ENCODE measurements at regions not wholly inside any gene's neighbourhood (a gene's known extent, or its start where the extent isn't known, plus 50 kb on each side); places are given as distances from the start of the nearest gene placed in this dataset.

DNA sequence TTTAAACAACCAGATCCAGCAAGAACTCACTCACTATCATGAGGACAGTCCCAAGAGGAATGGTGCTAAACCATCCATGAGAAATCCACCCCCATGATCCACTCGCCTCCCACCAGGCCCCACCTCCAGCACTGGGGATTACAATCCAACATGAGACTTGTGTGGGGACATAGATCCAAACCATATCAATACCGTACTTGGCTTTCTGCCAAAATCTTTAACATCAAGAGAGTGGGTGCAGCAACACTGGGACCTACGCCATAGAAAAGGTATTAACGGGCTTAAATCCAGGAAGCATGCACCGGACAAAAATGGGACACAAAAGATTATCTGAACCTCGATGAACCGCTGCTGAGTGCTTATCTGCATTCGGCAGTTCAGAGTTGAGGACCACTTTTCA is 322.3 kb upstream of the ARID1B start:
- TF ChIP-seq EZH2phosphoT487 (IDR thresholded peaks at IDR 0.05; ENCODE audit: low read length) (no peak), EZH2 (optimal IDR thresholded peaks at IDR 0.05; ENCODE audit: low read depth, low read length) (no peak)
- TF ChIP-seq, protein P1, sequence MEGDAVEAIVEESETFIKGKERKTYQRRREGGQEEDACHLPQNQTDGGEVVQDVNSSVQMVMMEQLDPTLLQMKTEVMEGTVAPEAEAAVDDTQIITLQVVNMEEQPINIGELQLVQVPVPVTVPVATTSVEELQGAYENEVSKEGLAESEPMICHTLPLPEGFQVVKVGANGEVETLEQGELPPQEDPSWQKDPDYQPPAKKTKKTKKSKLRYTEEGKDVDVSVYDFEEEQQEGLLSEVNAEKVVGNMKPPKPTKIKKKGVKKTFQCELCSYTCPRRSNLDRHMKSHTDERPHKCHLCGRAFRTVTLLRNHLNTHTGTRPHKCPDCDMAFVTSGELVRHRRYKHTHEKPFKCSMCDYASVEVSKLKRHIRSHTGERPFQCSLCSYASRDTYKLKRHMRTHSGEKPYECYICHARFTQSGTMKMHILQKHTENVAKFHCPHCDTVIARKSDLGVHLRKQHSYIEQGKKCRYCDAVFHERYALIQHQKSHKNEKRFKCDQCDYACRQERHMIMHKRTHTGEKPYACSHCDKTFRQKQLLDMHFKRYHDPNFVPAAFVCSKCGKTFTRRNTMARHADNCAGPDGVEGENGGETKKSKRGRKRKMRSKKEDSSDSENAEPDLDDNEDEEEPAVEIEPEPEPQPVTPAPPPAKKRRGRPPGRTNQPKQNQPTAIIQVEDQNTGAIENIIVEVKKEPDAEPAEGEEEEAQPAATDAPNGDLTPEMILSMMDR (IDR thresholded peaks at IDR 0.05; ENCODE audit: low read length) = no peak

DNA sequence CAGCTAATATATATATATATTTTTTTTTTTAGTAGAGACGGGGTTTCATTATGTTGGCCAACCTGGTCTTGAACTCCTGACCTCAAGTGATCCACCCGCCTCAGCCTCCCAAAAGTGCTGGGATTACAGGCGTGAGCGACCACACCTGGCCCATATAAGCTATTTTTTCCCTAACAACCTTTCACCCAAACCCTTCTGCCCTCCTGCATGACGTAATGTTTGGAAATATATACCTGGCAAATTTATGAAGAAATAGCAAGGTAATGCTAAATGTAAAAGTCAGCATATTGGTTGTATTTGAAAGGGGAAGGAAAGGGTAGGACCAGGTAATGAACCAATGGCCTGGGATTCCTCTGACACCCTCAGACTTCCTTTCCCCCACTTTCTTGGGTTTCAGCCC is 325.5 kb upstream of the ARID1B start:
- no peak overlapping the region for H3K4me3 ChIP-seq (ENCODE audit: low read length)
- H3K9me3 ChIP-seq (replicated peaks; ENCODE audit: insufficient read depth, low read length) = no peaks in the 10 kb centered on the region
- no peaks in the 10 kb centered on the region for H4K20me1 ChIP-seq (ENCODE audit: insufficient read depth, low read length)
- no peaks in the 10 kb centered on the region for H3K27me3 ChIP-seq (replicated peaks; ENCODE audit: insufficient read depth, low read length)
- no peak overlapping the region for H2AFZ ChIP-seq (ENCODE audit: low read length)
- no peaks in the 10 kb centered on the region for H3K79me2 ChIP-seq (ENCODE audit: low read length)
- no peak overlapping the region for H3K4me2 ChIP-seq (ENCODE audit: low read depth, low read length)
- H3K9ac ChIP-seq (ENCODE audit: low read length) = no peak overlapping the region
- no peak for TF ChIP-seq EZH2phosphoT487 (IDR thresholded peaks at IDR 0.05; ENCODE audit: low read length)
- no peaks in the 10 kb centered on the region for H3K36me3 ChIP-seq (replicated peaks; ENCODE audit: insufficient read depth, low read length)
- no peak overlapping the region for H3K27ac ChIP-seq (ENCODE audit: low read length)
- no peaks in the 10 kb centered on the region for H3K4me1 ChIP-seq (ENCODE audit: low read length)
- no peaks in the 10 kb centered on the region for H3K9me2 ChIP-seq (replicated peaks; ENCODE audit: insufficient read depth, low read length)
- DNase-seq = peak; percentile 7
- no peaks in the 10 kb centered on the region for H3F3A ChIP-seq (ENCODE audit: insufficient read depth, low read length)

More for the DNA sequence above, 322.3 kb upstream of the ARID1B start:
- DNase-seq = no peak
- no peaks in the 10 kb centered on the region for H3K9me3 ChIP-seq (replicated peaks; ENCODE audit: insufficient read depth, low read length)
- H2AFZ ChIP-seq (ENCODE audit: low read length) = no peak overlapping the region
- no peaks in the 10 kb centered on the region for H3K36me3 ChIP-seq (replicated peaks; ENCODE audit: insufficient read depth, low read length)
- H3K4me2 ChIP-seq (ENCODE audit: low read depth, low read length) = no peak overlapping the region
- H3K4me1 ChIP-seq (ENCODE audit: low read length) = no peaks in the 10 kb centered on the region
- no peak overlapping the region for H3K4me3 ChIP-seq (ENCODE audit: low read length)
- no peaks in the 10 kb centered on the region for H4K20me1 ChIP-seq (ENCODE audit: insufficient read depth, low read length)
- no peak overlapping the region for H3K9ac ChIP-seq (ENCODE audit: low read length)
- no peaks in the 10 kb centered on the region for H3F3A ChIP-seq (ENCODE audit: insufficient read depth, low read length)
- H3K27ac ChIP-seq (ENCODE audit: low read length) = no peak overlapping the region
- no peaks in the 10 kb centered on the region for H3K9me2 ChIP-seq (replicated peaks; ENCODE audit: insufficient read depth, low read length)
- no peaks in the 10 kb centered on the region for H3K79me2 ChIP-seq (ENCODE audit: low read length)
- no peaks in the 10 kb centered on the region for H3K27me3 ChIP-seq (replicated peaks; ENCODE audit: insufficient read depth, low read length)

DNA sequence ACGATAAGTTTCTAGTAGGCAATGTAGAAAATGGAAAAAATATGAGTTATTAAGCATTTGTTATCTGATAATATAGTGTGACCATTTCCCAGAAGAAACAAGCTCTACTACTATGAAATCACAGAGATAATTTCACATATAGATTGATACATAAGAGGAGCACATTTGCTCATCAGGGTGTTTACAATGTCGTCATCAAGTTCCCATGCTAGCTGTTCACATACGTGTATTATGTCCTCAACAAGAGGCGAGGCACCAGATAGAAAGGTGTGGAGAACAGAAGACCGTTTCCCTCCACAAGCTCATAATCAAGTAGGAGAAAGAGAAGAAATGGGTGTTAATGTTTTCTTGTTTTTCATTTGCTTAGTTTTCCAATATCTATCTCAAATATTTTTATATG is 326.1 kb upstream of the ARID1B start:
- no peak overlapping the region for H3K4me2 ChIP-seq (ENCODE audit: low read depth, low read length)
- no peaks in the 10 kb centered on the region for H3K9me3 ChIP-seq (replicated peaks; ENCODE audit: insufficient read depth, low read length)
- no peak overlapping the region for H3K9ac ChIP-seq (ENCODE audit: low read length)
- H4K20me1 ChIP-seq (ENCODE audit: insufficient read depth, low read length) = no peaks in the 10 kb centered on the region
- H2AFZ ChIP-seq (ENCODE audit: low read length) = no peak overlapping the region
- TF ChIP-seq, protein P1 (IDR thresholded peaks at IDR 0.05; ENCODE audit: low read length) = no peak
- TF ChIP-seq EZH2 (optimal IDR thresholded peaks at IDR 0.05; ENCODE audit: low read depth, low read length) (no peak), EZH2phosphoT487 (IDR thresholded peaks at IDR 0.05; ENCODE audit: low read length) (no peak)
- H3K79me2 ChIP-seq (ENCODE audit: low read length) = no peaks in the 10 kb centered on the region
- H3K27ac ChIP-seq (ENCODE audit: low read length) = no peak overlapping the region
- H3K4me3 ChIP-seq (ENCODE audit: low read length) = no peak overlapping the region
- no peaks in the 10 kb centered on the region for H3K4me1 ChIP-seq (ENCODE audit: low read length)
- no peaks in the 10 kb centered on the region for H3K9me2 ChIP-seq (replicated peaks; ENCODE audit: insufficient read depth, low read length)
- H3F3A ChIP-seq (ENCODE audit: insufficient read depth, low read length) = no peaks in the 10 kb centered on the region
- H3K27me3 ChIP-seq (replicated peaks; ENCODE audit: insufficient read depth, low read length) = no peaks in the 10 kb centered on the region
- no peak for DNase-seq
- no peaks in the 10 kb centered on the region for H3K36me3 ChIP-seq (replicated peaks; ENCODE audit: insufficient read depth, low read length)

DNA sequence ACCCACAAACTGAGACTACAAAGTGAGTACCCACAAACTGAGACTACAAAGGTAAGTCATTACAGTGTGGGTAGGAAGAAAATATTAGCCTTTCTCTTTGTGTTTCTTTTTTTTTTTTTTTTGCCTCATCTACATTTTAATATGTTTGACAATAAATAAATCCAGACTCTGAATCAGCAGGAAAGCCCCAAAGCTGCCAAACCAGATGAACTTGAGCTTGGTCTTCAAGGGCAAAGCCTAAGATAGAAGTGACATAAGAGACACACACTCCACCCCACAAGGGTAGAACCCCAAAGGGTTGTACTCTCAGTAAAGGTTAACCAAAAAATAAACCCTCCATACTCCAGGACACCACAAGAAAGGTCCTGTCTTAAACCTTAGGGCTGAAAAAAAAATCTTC is 326.8 kb upstream of the ARID1B start:
- Histone ChIP-seq H3K9me2 (replicated peaks; ENCODE audit: insufficient read depth, low read length) (no peaks in the 10 kb centered on the region), H3F3A (ENCODE audit: insufficient read depth, low read length) (no peaks in the 10 kb centered on the region), H2AFZ (ENCODE audit: low read length) (no peak overlapping the region), H3K9ac (ENCODE audit: low read length) (no peak overlapping the region), H3K4me3 (ENCODE audit: low read length) (no peak overlapping the region), H4K20me1 (ENCODE audit: insufficient read depth, low read length) (no peaks in the 10 kb centered on the region), H3K4me2 (ENCODE audit: low read depth, low read length) (no peak overlapping the region), H3K4me1 (ENCODE audit: low read length) (no peaks in the 10 kb centered on the region), H3K9me3 (replicated peaks; ENCODE audit: insufficient read depth, low read length) (no peaks in the 10 kb centered on the region), H3K27me3 (replicated peaks; ENCODE audit: insufficient read depth, low read length) (no peaks in the 10 kb centered on the region), H3K27ac (ENCODE audit: low read length) (no peak overlapping the region), H3K79me2 (ENCODE audit: low read length) (no peaks in the 10 kb centered on the region), H3K36me3 (replicated peaks; ENCODE audit: insufficient read depth, low read length) (no peaks in the 10 kb centered on the region)
- no peak for DNase-seq
- TF ChIP-seq, protein P1 (IDR thresholded peaks at IDR 0.05; ENCODE audit: low read length) = no peak
